Nephron progenitor cell (in vitro differentiated cells): ENCODE measurements at regions not wholly inside any gene's neighbourhood (a gene's known extent, or its start where the extent isn't known, plus 50 kb on each side); places are given as distances from the start of the nearest gene placed in this dataset.

Experiments
- DNase-seq: peaks from one replicate; pipeline ENCODE4 v3.0.0; 2021
- H3K27ac Mint-ChIP-seq: 2 replicates; pipeline ENCODE4 v1.8.0; 2021; ENCODE audit warnings: mild to moderate bottlenecking, moderate library complexity, mixed read lengths
- H3K27me3 Mint-ChIP-seq: 2 replicates; pipeline ENCODE4 v1.8.0; 2021; ENCODE audit warnings: mild to moderate bottlenecking, low read depth, mixed read lengths; ENCODE audit not compliant: poor library complexity
- H3K36me3 Mint-ChIP-seq: 2 replicates; pipeline ENCODE4 v1.8.0; 2021; ENCODE audit warnings: low read depth, mixed read lengths
- H3K4me1 Mint-ChIP-seq: 2 replicates; pipeline ENCODE4 v1.8.0; 2021; ENCODE audit warnings: mixed read lengths
- H3K4me3 Mint-ChIP-seq: 2 replicates; pipeline ENCODE4 v1.8.0; 2021; ENCODE audit warnings: mild to moderate bottlenecking, moderate library complexity, mixed read lengths
- H3K9me3 Mint-ChIP-seq: 2 replicates; pipeline ENCODE4 v1.8.0; 2021; ENCODE audit warnings: mild to moderate bottlenecking, moderate library complexity, mixed read lengths
- CTCF ChIP-seq: fragments of 200-600 bp; sonication (generic); IDR thresholded peaks from 2 replicates; pipeline ENCODE4 v1.5.0; 2021; ENCODE audit warnings: antibody characterized with exemption

GRCh38 chrX:4671344-4671743, 957.9 kb upstream of the PRKX start:
- TF ChIP-seq CTCF = no peak
- no peak for DNase-seq
- Mint-ChIP-seq H3K36me3 (peaks cover 4% of the 10 kb centered on the region), H3K9me3 (peaks cover 15% of the 10 kb centered on the region), H3K4me1 (no peaks in the 10 kb centered on the region), H3K27me3 (no peaks in the 10 kb centered on the region), H3K27ac (no peak overlapping the region), H3K4me3 (no peak overlapping the region)

- no peaks in the 10 kb centered on the region for H3K4me1 Mint-ChIP-seq
- no peak overlapping the region for H3K27ac Mint-ChIP-seq
- H3K36me3 Mint-ChIP-seq = peaks cover 4% of the 10 kb centered on the region
- no peak for TF ChIP-seq CTCF
- DNase-seq = no peak
- peaks cover 15% of the 10 kb centered on the region for H3K9me3 Mint-ChIP-seq
- no peaks in the 10 kb centered on the region for H3K27me3 Mint-ChIP-seq
- no peak overlapping the region for H3K4me3 Mint-ChIP-seq
Observed at GRCh38 chrX:4670606-4671005, 957.2 kb upstream of the PRKX start.

- H3K36me3 Mint-ChIP-seq = peaks cover 4% of the 10 kb centered on the region
- no peak for TF ChIP-seq CTCF
- H3K27me3 Mint-ChIP-seq = no peaks in the 10 kb centered on the region
- peaks cover 15% of the 10 kb centered on the region for H3K9me3 Mint-ChIP-seq
- H3K4me3 Mint-ChIP-seq = no peak overlapping the region
- no peaks in the 10 kb centered on the region for H3K4me1 Mint-ChIP-seq
- DNase-seq = no peak
- H3K27ac Mint-ChIP-seq = no peak overlapping the region
Observed at GRCh38 chrX:4668802-4669536, 955.5 kb upstream of the PRKX start.

GRCh38 chrX:4663085-4663484, 949.6 kb upstream of the PRKX start:
- H3K27me3 Mint-ChIP-seq = peaks cover 2% of the 10 kb centered on the region
- H3K4me1 Mint-ChIP-seq = no peaks in the 10 kb centered on the region
- no peak for DNase-seq
- H3K36me3 Mint-ChIP-seq = peaks cover 12% of the 10 kb centered on the region
- no peak overlapping the region for H3K4me3 Mint-ChIP-seq
- no peak overlapping the region for H3K27ac Mint-ChIP-seq
- H3K9me3 Mint-ChIP-seq = peaks cover 22% of the 10 kb centered on the region
- TF ChIP-seq CTCF = no peak

- Mint-ChIP-seq H3K9me3 (peaks cover 13% of the 10 kb centered on the region), H3K4me1 (no peaks in the 10 kb centered on the region), H3K27me3 (peaks cover 2% of the 10 kb centered on the region), H3K4me3 (no peak overlapping the region), H3K27ac (no peak overlapping the region), H3K36me3 (peaks cover 8% of the 10 kb centered on the region)
- TF ChIP-seq CTCF = no peak
- DNase-seq = no peak
Observed at GRCh38 chrX:4661771-4662170, 948.3 kb upstream of the PRKX start.

- no peak for TF ChIP-seq CTCF
- Mint-ChIP-seq H3K27ac (no peak overlapping the region), H3K4me1 (no peaks in the 10 kb centered on the region), H3K4me3 (no peak overlapping the region), H3K9me3 (peaks cover 9% of the 10 kb centered on the region), H3K27me3 (peaks cover 2% of the 10 kb centered on the region), H3K36me3 (peaks cover 8% of the 10 kb centered on the region)
- DNase-seq = no peak
Observed at GRCh38 chrX:4656419-4656818, 943.0 kb upstream of the PRKX start.
